ENCODE measurements at regions not wholly inside any gene's neighbourhood (a gene's known extent, or its start where the extent isn't known, plus 50 kb on each side); places are given as distances from the start of the nearest gene placed in this dataset.

- Histone ChIP-seq H3K36me3 (no peaks in the 10 kb centered on the region), H3K4me1 (no peaks in the 10 kb centered on the region), H3K27ac (no peak overlapping the region), H3K4me3 (no peak overlapping the region), H3K9me3 (peaks cover 0 to 7% (median 0%) of the 10 kb centered on the region in 11 donors), H3K27me3 (no peaks in the 10 kb centered on the region)
- intact Hi-C loops (cut with DNase I), result no loop called here
- DNase-seq, result no peak
- TF ChIP-seq CTCF (IDR thresholded peaks at IDR 0.05), result no peak
- WGBS, 2 donors, result 43 to 56% methylated on average over 1 of the region's 1 CpG
- no peak for ATAC-seq
These were observed 200.2 kb upstream of the FAM241A start for GRCh38 chr4:111945014-111945413.

GRCh38 chr4:111946800-111947199 is 198.5 kb upstream of the FAM241A start:
- no peaks in the 10 kb centered on the region for H3K27me3 ChIP-seq
- WGBS, 2 donors, result 79 to 80% methylated on average over 2 of the region's 2 CpGs
- no peak for TF ChIP-seq CTCF (IDR thresholded peaks at IDR 0.05)
- DNase-seq (no peak), ATAC-seq (no peak)
- no peak overlapping the region for H3K4me3 ChIP-seq
- no peaks in the 10 kb centered on the region for H3K36me3 ChIP-seq
- no peaks in the 10 kb centered on the region for H3K4me1 ChIP-seq
- intact Hi-C loops (cut with DNase I), result no loop called here
- H3K27ac ChIP-seq, result no peak overlapping the region
- H3K9me3 ChIP-seq, result peaks cover 0 to 17% (median 0%) of the 10 kb centered on the region in 11 donors

- ATAC-seq (no peak), DNase-seq (no peak)
- H3K4me1 ChIP-seq, result no peaks in the 10 kb centered on the region
- H3K36me3 ChIP-seq, result no peaks in the 10 kb centered on the region
- no peaks in the 10 kb centered on the region for H3K27me3 ChIP-seq
- no peak for TF ChIP-seq CTCF (IDR thresholded peaks at IDR 0.05)
- intact Hi-C loops (cut with DNase I), result no loop called here
- H3K4me3 ChIP-seq, result no peak overlapping the region
- H3K9me3 ChIP-seq, result peaks cover 0 to 17% (median 0%) of the 10 kb centered on the region in 11 donors
- H3K27ac ChIP-seq, result no peak overlapping the region
These were observed 192.6 kb upstream of the FAM241A start for GRCh38 chr4:111952688-111953087.

GRCh38 chr4:111954550-111954949 is 190.7 kb upstream of the FAM241A start:
- WGBS, 2 donors, result 84 to 86% methylated on average over 1 of the region's 1 CpG

More at GRCh38 chr4:111954550-111954949, 190.7 kb upstream of the FAM241A start:
- no peak for DNase-seq
- TF ChIP-seq CTCF (IDR thresholded peaks at IDR 0.05), result no peak
- no peaks in the 10 kb centered on the region for H3K4me1 ChIP-seq
- H3K27me3 ChIP-seq, result no peaks in the 10 kb centered on the region
- no peak overlapping the region for H3K4me3 ChIP-seq
- H3K36me3 ChIP-seq, result no peaks in the 10 kb centered on the region
- H3K27ac ChIP-seq, result no peak overlapping the region
- ATAC-seq, result no peak
- intact Hi-C loops (cut with DNase I), result no loop called here
- H3K9me3 ChIP-seq, result peaks cover 0 to 13% (median 0%) of the 10 kb centered on the region in 11 donors
